H1 (cell line): ENCODE measurements at regions not wholly inside any gene's neighbourhood (a gene's known extent, or its start where the extent isn't known, plus 50 kb on each side); places are given as distances from the start of the nearest gene placed in this dataset.

ENCODE experiments used
- CHD7 ChIP-seq: fragments of 300-600 bp; sonication (generic); IDR thresholded peaks from 2 replicates; pipeline ENCODE4 v1.7.1; 2012; ENCODE audit warnings: low read length, moderate library complexity, mild to moderate bottlenecking, inconsistent platforms; ENCODE audit not compliant: insufficient replicate concordance
- CREB1 ChIP-seq: IDR thresholded peaks from 2 replicates; pipeline ENCODE4 v1.6.1; 2012; ENCODE audit warnings: inconsistent platforms
- HDAC6 ChIP-seq: IDR thresholded peaks from one replicate; pipeline ENCODE4 v1.7.1; 2012; ENCODE audit warnings: low read depth, mild to moderate bottlenecking, inconsistent platforms, low read length, moderate library complexity
- KDM4A ChIP-seq: IDR thresholded peaks from one replicate; pipeline ENCODE4 v1.7.1; 2012; ENCODE audit warnings: low read depth, mild to moderate bottlenecking, moderate library complexity, low read length, inconsistent platforms; ENCODE audit not compliant: severe bottlenecking
- POLR2AphosphoS5 ChIP-seq: IDR thresholded peaks from 2 replicates; pipeline ENCODE4 v1.6.1; 2011; ENCODE audit warnings: low read depth, low read length
- SIN3A ChIP-seq, 2 experiments: IDR thresholded peaks in 1 of 2; conservative IDR thresholded peaks in 1 of 2; 2 replicates each; pipeline ENCODE4 v1.6.1; 2011 to 2012; ENCODE audit warnings: low read length in 2 of 2, improper control_type of control experiment in 1 of 2, low read depth in 1 of 2, mild to moderate bottlenecking in 1 of 2
- SP4 ChIP-seq: IDR thresholded peaks from 2 replicates; pipeline ENCODE4 v1.6.1; 2012; ENCODE audit warnings: low read length, inconsistent platforms
- ZNF274 ChIP-seq: IDR thresholded peaks from 2 replicates; pipeline ENCODE4 v1.7.0; 2012; ENCODE audit warnings: low read length, borderline replicate concordance; ENCODE audit errors: extremely low read depth

DNA sequence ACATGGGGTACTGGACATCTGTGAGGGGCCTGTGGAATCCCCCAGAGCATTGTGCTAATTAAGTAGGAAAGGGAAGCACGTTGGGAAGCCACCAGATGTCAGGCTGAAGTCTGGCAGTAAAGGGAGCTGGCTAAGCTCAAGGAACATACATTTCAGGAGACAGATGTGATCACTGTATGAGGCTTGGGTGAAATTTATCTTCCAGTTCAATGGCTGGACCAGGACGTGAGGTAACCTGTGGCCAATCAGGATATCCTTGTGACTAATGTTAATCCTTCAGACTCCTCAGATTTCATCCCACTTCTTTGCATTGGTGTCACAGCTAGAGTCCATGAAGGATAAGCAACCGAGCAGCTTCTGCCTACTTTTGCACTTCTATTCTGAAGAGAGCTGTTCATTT is 110.2 kb upstream of the APP start (continued):
- TF ChIP-seq CHD7: no peak
- no peak for TF ChIP-seq SIN3A (conservative IDR thresholded peaks at IDR 0.05 in 1 of 2, IDR thresholded peaks at IDR 0.05 in 1 of 2; ENCODE audit: low read depth in 1 of 2, low read length in 2 of 2)
- TF ChIP-seq CREB1: no peak
- TF ChIP-seq KDM4A: no peak
- no peak for TF ChIP-seq ZNF274
- TF ChIP-seq SP4: no peak
- TF ChIP-seq HDAC6: no peak
- TF ChIP-seq POLR2AphosphoS5: no peak
- TF ChIP-seq, all 59 proteins: peak for 0
